ENCODE measurements at regions not wholly inside any gene's neighbourhood (a gene's known extent, or its start where the extent isn't known, plus 50 kb on each side); places are given as distances from the start of the nearest gene placed in this dataset.

DNA sequence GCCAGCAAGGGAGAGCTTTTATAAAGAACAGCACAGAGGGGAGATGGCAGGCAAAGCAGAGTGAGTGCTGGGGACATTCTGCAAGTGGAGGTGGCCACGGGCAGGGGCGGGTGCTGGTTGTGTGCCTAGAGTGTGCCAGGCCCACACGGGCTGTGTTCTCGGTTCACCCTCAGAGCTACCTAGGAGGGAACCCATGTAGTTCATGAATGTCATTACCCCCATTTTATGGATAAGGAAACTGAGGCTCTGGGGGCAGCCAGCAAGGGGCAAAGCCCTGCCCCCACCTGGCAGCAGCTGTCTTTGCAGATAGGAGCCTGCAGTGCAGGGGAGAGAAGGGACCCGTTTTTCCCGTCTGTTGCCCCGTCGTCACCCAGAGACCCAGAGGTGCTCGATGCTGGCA lies 85.2 kb upstream of the NCOR2 start:
- TF ChIP-seq, protein P1, sequence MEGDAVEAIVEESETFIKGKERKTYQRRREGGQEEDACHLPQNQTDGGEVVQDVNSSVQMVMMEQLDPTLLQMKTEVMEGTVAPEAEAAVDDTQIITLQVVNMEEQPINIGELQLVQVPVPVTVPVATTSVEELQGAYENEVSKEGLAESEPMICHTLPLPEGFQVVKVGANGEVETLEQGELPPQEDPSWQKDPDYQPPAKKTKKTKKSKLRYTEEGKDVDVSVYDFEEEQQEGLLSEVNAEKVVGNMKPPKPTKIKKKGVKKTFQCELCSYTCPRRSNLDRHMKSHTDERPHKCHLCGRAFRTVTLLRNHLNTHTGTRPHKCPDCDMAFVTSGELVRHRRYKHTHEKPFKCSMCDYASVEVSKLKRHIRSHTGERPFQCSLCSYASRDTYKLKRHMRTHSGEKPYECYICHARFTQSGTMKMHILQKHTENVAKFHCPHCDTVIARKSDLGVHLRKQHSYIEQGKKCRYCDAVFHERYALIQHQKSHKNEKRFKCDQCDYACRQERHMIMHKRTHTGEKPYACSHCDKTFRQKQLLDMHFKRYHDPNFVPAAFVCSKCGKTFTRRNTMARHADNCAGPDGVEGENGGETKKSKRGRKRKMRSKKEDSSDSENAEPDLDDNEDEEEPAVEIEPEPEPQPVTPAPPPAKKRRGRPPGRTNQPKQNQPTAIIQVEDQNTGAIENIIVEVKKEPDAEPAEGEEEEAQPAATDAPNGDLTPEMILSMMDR (IDR thresholded peaks at IDR 0.05; ENCODE audit: borderline replicate concordance, control extremely low read depth, extremely low read depth, insufficient read depth, missing control alignments), result no peak
- in situ Hi-C loops (cut with MboI; ENCODE audit: low sequenced_read_pairs, unreplicated experiment), result no loop called here
- no peak for DNase-seq (ENCODE audit: low spot score)

DNA sequence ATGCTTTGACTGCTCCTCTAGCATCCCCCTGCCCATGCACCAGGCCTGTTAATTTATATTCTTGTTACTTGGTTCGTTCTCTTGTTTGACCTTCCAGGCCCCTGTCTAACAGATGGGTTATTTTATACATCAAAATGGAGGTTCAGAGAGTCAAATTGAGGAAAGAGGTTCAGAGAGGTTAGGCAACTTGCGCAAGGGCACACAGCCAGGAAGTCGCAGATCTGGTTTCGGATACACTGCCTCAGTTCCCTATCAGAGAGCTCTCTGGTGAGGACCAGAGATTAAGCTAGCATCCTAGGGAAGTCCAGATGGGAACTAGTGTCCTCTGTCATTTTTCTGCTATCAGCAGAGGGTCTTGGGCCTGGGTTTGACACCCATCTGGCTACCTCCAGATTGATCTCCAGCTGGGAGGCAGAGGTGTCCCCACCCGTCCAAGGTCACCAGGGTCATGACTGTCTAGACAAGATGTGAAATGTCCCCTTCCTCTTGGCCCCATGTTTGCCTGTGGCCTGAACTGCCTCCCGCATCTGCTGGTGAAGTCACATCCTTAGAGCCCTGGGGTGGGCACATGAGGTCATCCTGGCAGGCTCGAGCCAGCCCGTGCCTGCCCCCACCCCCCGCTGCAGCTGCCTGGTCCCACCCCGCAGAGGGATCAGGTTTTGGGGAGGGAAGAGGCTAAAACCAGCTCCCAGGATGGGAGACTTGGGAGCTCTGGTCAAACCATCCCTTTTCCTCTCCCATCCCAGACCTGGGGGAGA lies 84.3 kb upstream of the NCOR2 start:
- no peak for DNase-seq (ENCODE audit: low spot score)
- in situ Hi-C loops (cut with MboI; ENCODE audit: low sequenced_read_pairs, unreplicated experiment), result no loop called here
- TF ChIP-seq, protein P1 (IDR thresholded peaks at IDR 0.05; ENCODE audit: borderline replicate concordance, control extremely low read depth, extremely low read depth, insufficient read depth, missing control alignments), result no peak

DNA sequence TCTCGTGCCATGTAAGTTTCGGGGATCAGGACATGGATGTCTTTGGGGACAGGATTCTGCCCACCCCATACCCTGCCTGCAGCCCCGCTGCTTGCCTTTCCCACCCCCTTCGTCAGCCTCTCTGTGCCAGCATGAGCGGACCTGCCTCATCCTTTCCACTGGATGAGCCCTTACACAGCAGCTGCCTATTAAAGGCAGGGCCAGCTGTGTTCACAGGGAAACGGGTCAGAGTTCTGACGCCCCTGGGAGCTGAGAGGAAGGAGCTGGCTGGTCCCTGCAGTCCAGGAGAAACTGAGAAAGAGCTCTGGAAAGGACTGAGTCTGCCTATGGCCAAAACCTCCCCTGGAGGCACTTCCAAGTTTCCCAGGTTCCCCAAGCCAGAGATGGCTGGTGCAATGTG lies 83.5 kb upstream of the NCOR2 start:
- no peak for DNase-seq (ENCODE audit: low spot score)
- TF ChIP-seq, protein P1 (IDR thresholded peaks at IDR 0.05; ENCODE audit: borderline replicate concordance, control extremely low read depth, extremely low read depth, insufficient read depth, missing control alignments), result no peak
- in situ Hi-C loops (cut with MboI; ENCODE audit: low sequenced_read_pairs, unreplicated experiment), result no loop called here

DNA sequence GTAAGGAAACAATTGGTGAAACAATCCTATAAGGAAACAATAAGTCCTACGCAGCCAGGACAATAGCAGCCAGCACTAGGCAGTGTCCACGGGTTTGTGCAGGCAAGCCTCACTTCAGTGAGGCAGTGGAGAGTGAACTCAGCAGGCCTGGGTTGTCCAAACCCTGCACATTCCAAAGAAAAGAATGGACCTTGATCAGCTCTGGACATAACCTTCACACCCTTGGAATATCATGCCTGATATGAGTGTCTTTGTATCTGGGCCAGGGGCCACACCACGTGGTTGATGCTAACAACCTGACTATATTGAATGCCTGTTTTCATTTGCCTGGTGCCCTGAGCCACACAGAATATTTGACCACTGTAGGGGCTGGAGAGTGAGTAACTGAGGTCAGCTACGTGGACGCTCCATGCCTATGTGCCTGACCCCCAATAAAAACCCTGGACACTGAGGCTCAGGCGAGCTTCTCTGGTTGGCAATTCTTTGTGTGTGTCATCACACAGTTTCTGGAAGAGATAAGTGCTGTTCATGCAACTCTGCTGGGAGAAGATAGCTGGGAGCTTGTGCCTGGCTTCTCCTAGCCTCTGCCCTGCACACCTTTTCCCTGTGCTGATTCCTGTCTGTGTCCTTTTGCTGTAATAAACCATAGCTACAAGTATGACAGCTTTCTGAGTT lies 81.4 kb upstream of the NCOR2 start:
- TF ChIP-seq, protein P1 (IDR thresholded peaks at IDR 0.05; ENCODE audit: borderline replicate concordance, control extremely low read depth, extremely low read depth, insufficient read depth, missing control alignments), result no peak
- in situ Hi-C loops (cut with MboI; ENCODE audit: low sequenced_read_pairs, unreplicated experiment), result no loop called here
- no peak for DNase-seq (ENCODE audit: low spot score)

DNA sequence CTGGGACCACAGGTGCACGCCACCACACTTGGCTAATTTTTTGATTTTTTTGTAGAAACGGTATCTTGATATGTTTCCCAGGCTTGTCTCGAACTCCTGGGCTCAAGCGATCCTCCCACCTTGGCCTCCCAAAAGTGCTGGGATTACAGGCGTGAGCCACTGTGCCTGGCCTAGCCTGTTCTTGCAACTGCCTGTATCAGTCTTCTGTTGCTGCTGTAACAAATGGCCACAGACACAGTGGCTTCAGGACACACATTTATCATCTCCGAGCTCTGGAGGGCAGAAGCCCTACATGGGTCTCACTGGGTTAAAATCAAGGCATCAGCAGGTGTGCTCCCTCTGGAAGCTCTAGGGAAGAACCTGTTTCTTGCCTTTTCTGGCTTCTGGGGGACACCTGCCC lies 79.9 kb upstream of the NCOR2 start:
- TF ChIP-seq, protein P1 (IDR thresholded peaks at IDR 0.05; ENCODE audit: borderline replicate concordance, control extremely low read depth, extremely low read depth, insufficient read depth, missing control alignments), result no peak
- in situ Hi-C loops (cut with MboI; ENCODE audit: low sequenced_read_pairs, unreplicated experiment), result no loop called here
- no peak for DNase-seq (ENCODE audit: low spot score)

DNA sequence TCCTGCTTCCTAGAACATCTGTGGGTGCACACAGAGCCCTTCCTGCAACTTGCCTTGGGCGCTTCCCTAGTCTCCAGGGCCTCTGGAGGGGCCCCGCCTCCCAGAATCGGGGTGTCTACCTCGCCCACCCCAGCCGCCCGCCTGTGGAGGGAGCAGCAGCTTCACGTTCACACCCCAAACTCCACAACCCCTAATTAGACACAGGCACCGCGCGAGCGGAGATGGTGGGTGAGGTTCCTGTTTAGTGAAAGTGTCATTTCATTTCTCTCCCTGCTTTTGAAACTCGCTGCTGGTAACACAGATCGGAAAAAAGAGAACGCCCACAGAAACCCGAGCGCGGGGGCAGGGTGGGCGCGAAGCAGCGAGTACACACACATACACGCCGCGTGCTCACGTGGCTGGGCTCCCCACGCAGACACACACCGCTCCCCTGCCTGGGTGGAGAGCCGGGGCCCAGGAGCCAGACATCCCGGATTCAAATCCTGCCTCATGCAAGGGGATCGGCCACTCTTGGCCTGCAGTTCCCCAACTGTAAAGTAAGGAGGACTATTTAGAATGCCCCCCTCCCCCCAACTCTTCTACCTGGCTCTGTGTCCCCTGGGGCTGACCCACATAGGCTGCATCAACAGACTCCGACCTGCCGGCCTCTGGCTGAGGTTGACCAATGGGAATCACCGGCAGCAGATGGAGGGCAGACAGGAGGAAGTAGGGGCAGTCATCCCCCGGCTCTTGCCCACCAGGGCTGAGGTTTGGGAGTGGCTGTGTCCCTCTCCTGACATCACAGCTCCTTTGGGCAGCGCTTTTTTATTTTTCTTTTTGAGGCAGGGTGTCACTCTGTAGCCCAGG lies 79.2 kb upstream of the NCOR2 start:
- in situ Hi-C loops (cut with MboI; ENCODE audit: low sequenced_read_pairs, unreplicated experiment), result no loop called here
- TF ChIP-seq, protein P1 (IDR thresholded peaks at IDR 0.05; ENCODE audit: borderline replicate concordance, control extremely low read depth, extremely low read depth, insufficient read depth, missing control alignments), result no peak
- DNase-seq (ENCODE audit: low spot score), result peak; percentile 67
